SK-N-SH treated with all-trans-retinoic acid at 6 μM for 48 hours (cell line): ENCODE measurements at regions not wholly inside any gene's neighbourhood (a gene's known extent, or its start where the extent isn't known, plus 50 kb on each side); places are given as distances from the start of the nearest gene placed in this dataset.

ENCODE experiments used
- ARNTL ChIP-seq: fragments of 450-650 bp; formaldehyde crosslinking; IDR thresholded peaks from 2 replicates; pipeline ENCODE4 v1.5.0; 2020; ENCODE audit warnings: low read depth, mild to moderate bottlenecking, moderate library complexity, borderline replicate concordance
- PATZ1 ChIP-seq: fragments of 250-450 bp; sonication (Bioruptor Pico); IDR thresholded peaks from 2 replicates; pipeline ENCODE4 v1.8.0; 2020; ENCODE audit warnings: mild to moderate bottlenecking, moderate library complexity, borderline replicate concordance
- POU6F1 ChIP-seq: fragments of 250-450 bp; sonication (Bioruptor Pico); IDR thresholded peaks from 2 replicates; pipeline ENCODE4 v1.8.0; 2021; ENCODE audit warnings: low read depth, mild to moderate bottlenecking, moderate library complexity, borderline replicate concordance
- TOX ChIP-seq: fragments of 250-450 bp; sonication (Bioruptor Pico); IDR thresholded peaks from 2 replicates; pipeline ENCODE4 v1.8.0; 2021; ENCODE audit warnings: mild to moderate bottlenecking, moderate library complexity, borderline replicate concordance
- ZC3H10 ChIP-seq: fragments of 250-450 bp; sonication (Bioruptor Pico); IDR thresholded peaks from 2 replicates; pipeline ENCODE4 v1.5.1; 2021; ENCODE audit warnings: mild to moderate bottlenecking, moderate library complexity
- ZFP30 ChIP-seq: fragments of 450-650 bp; formaldehyde crosslinking; IDR thresholded peaks from 2 replicates; pipeline ENCODE4 v1.5.0; 2022; ENCODE audit warnings: mild to moderate bottlenecking, moderate library complexity
- ZNF8 ChIP-seq: fragments of 450-650 bp; formaldehyde crosslinking; IDR thresholded peaks from 2 replicates; pipeline ENCODE4 v1.5.0; 2020; ENCODE audit warnings: mild to moderate bottlenecking, moderate library complexity

- TF ChIP-seq ZNF8 (no peak), ZFP30 (no peak), ARNTL (CRISPR knock-in tag) (no peak), PATZ1 (CRISPR knock-in tag) (no peak), POU6F1 (CRISPR knock-in tag) (no peak), ZC3H10 (CRISPR knock-in tag) (no peak), TOX (no peak)
These were observed 427.9 kb upstream of the CLINT1 start for GRCh38 chr5:158286827-158287226.
